Right lung (tissue), 2 donors: ENCODE measurements at regions not wholly inside any gene's neighbourhood (a gene's known extent, or its start where the extent isn't known, plus 50 kb on each side); places are given as distances from the start of the nearest gene placed in this dataset.
"Not testable (repeated sequence)": the region's sequence is repeated elsewhere in the genome, so short reads cannot be mapped to it uniquely, and the experiment has no call there.

ENCODE experiments used
- DNase-seq, 2 donors: peaks; one replicate each; pipeline ENCODE4 v3.0.0-alpha.2; 2013

- DNase-seq = no peak
These were observed 107.4 kb downstream of the LEPR start for GRCh38 chr1:65527707-65528503.

DNA sequence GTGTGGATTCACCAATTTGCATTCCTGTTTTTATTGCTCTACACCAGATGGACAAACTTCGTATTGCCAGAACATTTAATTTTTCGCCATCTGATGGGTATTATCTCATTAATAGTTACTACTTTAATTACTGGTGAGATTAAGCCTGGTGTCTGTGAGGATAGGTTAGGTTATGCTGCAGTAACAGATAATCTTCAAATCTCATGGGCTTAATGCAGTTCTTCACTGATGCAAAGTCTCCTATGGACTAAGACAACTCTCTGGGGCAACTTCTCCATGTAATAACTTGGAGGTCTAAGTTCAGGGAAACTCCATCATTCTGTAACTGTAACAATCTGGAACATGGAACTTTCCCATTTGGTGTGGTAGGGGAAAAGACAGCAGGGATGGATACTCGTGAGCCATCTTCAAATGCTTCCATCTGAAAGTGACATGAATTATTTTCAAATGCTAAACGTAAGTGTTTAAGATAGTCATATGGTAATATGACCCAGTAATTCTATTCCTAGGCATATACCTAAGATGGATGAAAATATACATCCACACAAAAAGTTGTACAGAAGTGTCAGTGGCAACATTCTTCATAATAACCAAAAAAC, 111.6 kb downstream of the LEPR start:
- DNase-seq = no peak

- no peak for DNase-seq
These were observed 115.5 kb downstream of the LEPR start for GRCh38 chr1:65535981-65536380.

GRCh38 chr1:65538086-65538485, 117.6 kb downstream of the LEPR start:
- no peak for DNase-seq

GRCh38 chr1:65538664-65539063, 118.2 kb downstream of the LEPR start:
- DNase-seq = no peak

GRCh38 chr1:65539266-65540131, 119.0 kb downstream of the LEPR start:
- DNase-seq = peak in 1 of 2 donors; percentile 2

DNA sequence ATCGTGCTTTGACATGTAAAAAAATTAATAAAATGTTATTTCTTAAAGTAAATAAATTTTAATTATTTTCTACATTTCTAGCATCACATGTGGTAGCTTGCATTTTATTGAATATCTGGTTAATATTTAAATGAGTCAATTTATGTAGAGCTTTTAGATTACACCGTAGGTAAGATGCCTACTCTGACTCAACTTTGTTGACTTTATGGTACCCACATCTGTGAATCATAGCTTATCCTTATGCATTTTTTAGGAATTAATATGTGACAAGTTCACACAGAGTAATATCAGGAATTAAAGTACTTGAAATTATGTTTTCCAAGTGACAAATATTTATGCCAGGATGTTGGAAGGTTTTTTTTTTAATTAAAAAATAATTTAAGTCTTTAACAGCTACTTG, 120.7 kb downstream of the LEPR start:
- no peak for DNase-seq

GRCh38 chr1:65541865-65542264, 121.4 kb downstream of the LEPR start:
- DNase-seq = no peak

DNA sequence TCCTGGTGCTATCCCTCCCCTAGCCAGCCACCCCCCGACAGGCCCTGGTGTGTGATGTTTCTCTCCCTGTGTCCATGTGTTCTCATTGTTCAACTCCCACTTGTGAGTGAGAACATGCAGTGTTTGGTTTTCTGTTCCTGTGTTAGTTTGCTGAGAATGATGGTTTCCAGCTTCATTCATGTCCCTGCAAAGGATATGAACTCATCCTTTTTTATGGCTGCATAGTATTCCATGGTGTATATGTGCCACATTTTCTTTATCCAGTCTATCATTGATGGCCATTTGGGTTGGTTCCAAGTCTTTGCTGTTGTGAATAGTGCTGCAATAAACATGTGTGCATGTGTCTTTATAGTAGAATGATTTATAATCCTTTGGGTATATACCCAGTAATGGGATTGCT, 122.1 kb downstream of the LEPR start:
- DNase-seq = not testable (repeated sequence)

GRCh38 chr1:65550306-65551010, 130.0 kb downstream of the LEPR start:
- not testable (repeated sequence) for DNase-seq

DNA sequence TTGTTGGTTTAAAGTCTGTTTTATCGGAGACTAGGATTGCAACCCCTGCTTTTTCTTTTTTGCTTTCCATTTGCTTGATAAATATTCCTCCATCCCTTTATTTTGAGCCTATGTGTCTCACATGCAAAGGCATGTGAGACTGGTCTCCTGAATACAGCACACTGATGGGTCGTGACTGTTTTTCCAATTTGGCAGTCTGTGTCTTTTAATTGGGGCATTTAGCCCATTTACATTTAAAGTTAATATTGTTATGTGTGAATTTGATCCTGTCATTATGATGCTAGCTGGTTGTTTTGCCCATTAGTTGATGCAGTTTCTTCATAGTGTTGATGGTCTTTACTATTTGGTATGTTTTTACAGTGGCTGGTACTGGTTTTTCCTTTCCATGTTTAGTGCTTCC, 132.0 kb downstream of the LEPR start:
- not testable (repeated sequence) for DNase-seq

DNA sequence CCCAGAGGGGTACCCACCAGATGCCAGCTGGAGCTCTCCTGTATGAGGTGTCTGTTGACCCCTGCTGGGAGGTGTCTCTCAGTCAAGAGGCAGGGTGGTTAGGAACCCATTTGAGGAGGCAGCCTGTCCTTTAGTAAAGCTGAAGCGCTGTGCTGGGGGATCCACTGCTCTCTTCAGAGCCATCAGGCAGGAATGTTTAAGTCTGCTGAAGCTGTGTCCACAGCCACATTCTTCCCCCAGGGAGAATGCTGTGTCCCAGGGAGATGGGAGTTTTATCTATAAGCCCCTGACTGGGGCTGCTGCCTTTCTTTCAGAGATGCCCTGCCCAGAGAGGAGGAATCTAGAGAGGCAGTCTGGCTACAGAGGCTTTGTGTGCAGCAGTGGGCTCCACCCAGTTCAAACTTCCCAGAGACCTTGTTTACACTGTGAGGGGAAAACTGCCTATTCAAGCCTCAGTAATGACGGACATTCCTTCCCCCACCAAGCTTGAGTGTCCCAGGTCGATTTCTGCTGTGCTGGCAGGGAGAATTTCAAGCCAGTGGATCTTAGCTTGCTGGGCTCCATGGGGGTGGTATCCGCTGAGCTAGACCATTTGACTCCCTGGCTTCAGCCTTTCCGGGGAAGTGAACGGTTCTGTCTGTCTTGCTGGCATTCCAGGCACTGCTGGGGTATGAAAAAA, 133.8 kb downstream of the LEPR start:
- not testable (repeated sequence) for DNase-seq

- DNase-seq = no peak
These were observed 134.4 kb downstream of the LEPR start for GRCh38 chr1:65554829-65555228.

GRCh38 chr1:65558215-65558614, 137.7 kb downstream of the LEPR start:
- DNase-seq = no peak

DNA sequence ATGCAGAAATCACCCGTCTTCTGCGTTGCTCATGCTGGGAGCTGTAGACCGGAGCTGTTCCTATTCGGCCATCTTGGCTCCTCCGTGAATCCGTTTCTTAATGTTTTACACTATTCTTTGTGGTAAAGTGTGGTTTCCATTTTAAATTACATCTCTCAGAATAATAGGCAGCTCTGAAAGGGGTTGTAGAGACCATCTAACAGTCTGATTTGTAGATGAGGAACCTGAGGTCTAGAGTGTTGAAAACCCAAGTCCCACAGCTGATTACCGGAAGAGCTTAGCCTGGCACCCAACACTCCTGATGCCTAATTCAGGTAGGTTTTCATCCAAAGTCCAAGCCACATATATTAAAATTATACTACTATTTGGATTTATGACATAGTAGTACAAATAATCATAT, 144.0 kb downstream of the LEPR start:
- DNase-seq = no peak

GRCh38 chr1:65568285-65568684, 147.8 kb downstream of the LEPR start:
- no peak for DNase-seq

GRCh38 chr1:65572701-65573421, 152.4 kb downstream of the LEPR start:
- DNase-seq = no peak

DNA sequence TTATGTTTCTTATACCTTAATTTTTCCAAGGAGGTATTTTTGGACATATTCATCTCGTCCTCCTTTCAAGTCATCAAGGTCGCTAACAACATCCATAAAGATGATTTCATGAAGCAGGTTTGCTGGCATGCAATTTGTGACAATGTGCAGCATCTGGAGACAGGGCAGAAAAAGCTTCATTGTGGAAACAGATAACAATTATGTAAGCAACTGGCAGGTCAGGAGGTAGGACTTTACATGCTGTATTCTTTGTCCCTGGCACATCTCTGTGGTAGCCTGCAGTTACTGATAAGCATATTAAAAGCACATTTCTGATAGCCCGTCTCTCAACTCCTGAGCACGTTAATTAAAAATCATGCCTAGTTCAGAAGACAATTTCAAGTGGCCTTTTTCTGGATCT, 156.8 kb downstream of the LEPR start:
- DNase-seq = no peak

GRCh38 chr1:65577982-65578381, 157.5 kb downstream of the LEPR start:
- not testable (repeated sequence) for DNase-seq

GRCh38 chr1:65581119-65581518, 160.7 kb downstream of the LEPR start:
- DNase-seq = no peak

- no peak for DNase-seq
These were observed 163.9 kb downstream of the LEPR start for GRCh38 chr1:65584399-65584798.
